ENCODE measurements at regions not wholly inside any gene's neighbourhood (a gene's known extent, or its start where the extent isn't known, plus 50 kb on each side); places are given as distances from the start of the nearest gene placed in this dataset.

DNA sequence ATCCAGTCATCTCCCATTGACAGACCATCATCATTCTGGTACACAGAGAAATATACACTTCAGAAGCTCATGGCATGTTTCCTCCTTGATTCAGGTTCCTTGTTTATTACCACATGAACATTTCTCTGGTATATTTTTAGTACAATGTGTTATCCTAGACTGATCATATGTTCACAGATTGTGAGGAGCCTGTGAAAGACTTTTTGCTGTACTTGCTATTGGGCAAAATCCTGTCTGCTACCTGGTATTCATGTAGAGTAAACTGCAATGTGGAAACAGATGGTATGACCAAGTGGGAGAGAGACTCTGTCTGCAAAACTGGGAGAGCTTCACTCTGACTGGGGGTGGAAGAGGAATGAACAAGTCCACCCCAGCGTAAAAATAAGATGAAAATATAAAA, 657.2 kb downstream of the IRS1 start:
- no peak for DNase-seq

DNA sequence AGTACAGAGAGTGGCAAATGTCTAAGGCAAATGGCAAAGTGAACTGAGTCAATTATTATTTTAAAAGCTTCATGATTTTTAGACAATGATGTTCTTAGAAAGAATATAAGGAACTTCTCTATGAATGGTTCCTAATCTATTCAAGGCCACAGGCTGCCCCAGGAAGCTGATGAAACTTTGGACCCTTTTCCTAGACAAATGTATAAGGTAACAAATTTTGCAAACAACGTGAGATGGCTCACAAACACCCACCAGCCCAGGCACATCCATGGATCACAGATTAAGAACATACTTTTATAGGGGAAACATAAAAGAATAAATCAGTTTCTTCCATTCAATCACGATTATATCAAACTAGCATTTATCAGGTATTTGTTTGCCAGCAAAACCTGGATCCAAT, 659.0 kb downstream of the IRS1 start:
- DNase-seq = no peak

DNA sequence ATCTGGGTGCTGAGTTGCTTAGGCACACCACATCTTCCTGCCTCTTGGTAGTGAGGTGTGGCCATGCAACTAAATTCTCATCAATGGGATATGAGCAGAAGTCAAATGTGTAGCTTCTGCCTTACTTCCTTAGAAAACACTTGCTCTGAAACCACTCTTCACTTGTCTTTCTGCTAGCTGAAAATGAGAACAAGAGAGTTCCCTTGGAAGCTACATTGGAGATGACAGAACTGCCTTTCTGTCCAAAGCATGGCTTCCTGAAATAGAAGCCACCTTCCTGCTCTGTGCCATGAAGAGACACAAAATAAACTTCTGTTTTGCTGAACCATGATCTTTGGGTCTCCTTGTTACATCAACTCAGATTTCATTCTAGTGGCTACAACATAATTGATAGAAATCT, 659.9 kb downstream of the IRS1 start:
- DNase-seq = no peak

DNA sequence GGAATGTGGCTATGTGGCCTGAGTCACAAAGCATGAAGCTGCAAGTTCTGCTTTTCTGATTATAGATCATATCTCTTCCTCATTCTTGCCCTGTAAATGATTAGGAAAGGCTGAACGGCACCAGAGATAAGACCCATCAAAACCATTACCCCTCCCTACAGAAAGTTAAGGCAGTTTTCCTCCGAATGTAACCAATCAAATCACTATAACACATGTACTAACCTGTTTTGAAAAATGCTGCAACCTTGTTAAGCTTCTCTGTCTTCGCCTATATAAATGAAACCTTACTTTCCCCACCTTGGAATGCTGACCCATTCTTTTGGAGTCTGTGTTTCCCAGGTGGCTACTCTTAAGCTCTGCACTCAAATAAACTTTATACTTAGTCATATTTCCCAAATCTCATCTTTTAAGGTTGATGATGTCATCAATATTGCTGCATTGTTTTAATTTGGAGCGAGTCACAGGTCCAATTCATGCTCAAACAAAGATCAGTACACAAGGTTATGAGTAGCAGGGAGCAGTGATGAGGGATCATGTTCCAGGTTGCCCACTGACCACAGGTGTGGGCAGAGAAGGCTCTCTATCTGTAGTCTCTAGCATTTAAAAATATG, 662.3 kb downstream of the IRS1 start:
- peak; percentile 19 for DNase-seq

DNA sequence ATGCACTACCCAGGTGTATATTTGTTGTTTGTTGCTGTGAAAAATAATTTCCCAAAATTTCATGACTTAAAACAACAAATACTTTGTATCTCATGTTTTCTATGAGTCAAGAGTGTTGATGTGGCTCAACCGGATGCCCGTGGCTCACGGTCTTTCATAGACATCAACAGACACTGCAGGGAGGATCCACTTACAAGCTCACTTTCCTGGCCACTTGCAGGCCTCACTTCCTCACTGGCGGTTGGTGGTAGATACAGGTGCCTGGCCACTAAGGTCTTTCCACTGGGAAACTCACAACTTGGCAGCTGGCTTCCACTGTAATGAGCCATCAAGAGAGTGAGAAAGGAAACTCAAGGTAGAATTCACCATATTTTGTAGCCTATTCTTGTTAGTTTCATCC, 662.9 kb downstream of the IRS1 start:
- DNase-seq = no peak

DNA sequence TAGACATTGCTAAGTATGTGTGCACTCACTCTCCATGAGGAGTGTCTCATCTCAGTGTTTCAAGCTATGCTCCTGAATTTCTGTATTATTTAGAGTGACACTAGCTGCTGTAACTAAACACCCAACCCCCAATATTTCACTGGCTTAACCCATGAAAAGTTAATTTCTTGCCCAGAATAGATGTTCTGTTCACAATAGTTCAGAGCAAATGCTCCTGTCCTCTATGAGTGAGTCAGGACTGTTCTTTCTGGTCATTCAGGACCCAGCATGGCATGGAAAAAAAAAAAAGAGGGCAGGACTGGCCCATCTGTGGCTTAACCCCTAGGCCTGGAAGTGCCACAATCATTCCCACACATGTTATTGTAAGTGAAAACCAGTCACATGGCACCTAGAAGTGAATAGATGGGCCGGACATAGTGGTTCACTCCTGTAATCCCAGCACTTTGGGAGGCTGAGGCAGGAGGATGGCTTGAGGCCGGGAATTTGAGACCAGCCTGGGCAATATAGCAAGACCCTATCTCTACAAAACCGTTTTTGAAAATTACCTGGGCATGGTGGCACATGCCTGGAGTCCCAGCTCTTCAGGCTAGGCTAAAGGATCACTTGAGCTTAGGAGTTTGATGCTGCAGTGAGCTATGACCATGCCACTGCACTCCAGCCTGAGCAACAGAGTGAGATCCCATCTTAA, 663.6 kb downstream of the IRS1 start:
- no peak for DNase-seq

DNA sequence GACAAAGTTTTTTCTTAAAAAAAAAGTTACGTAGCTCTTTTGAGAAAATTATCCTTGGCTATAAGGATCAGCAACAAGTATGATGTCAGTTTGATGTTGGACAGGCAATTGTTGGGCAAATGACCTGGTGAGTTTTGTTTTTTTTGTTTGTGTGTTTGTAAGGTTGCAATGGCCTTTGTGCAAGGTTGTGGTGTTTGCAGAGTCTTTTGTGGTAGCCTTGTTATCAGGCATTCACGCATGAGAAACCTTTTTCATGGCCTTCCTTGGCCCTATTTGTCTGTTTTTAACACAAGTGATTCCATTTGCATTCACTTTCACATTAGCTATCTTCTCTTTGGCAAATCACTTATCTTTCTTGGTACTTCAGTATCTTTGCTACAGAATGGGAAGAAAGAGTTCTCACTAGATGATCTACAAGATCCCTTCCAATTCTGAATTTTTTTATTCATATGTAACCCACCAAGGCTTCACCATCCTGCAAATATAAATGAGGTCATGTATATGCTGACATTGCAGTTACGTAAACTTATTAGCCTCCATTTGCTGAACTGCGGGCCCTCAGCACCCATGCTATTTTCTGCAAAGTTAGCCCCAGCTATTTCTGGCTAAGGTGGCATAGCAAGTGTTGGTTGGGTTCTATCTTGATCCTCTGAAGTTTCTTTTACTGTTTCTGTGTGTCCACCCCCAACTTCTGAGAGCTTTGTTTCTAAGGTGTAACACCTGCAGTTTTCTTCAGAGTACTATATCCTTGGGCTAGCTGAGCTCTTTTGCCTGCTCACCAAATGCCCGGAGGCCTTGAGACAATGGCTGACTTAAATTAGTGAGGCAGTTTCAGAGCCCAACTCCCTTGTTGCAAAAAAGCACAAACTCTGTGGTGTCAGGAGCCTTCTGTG, 667.1 kb downstream of the IRS1 start:
- DNase-seq = no peak

DNA sequence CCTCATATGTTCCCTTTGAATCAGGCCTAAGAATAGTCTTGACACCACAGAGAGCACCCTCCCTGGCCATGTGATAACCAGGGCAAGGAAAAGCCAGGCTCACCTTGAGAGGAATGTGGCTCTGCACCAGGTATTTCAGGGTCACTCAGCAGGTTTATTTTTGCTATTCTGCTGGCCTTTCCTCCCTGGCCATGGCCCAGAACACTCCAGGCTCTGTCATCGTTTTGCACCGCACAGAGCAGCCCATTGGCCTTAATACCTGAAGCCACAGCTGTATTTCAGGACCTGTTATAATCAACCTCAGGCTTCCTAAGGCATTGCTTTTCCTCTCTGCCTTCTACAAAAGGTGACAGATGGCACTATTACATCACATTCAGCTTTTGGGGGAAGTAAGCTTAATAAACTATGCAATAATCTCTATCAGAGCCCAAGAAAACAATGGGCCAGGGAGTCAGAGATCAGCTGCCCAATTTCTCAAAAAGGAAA, 668.3 kb downstream of the IRS1 start:
- DNase-seq = no peak

DNA sequence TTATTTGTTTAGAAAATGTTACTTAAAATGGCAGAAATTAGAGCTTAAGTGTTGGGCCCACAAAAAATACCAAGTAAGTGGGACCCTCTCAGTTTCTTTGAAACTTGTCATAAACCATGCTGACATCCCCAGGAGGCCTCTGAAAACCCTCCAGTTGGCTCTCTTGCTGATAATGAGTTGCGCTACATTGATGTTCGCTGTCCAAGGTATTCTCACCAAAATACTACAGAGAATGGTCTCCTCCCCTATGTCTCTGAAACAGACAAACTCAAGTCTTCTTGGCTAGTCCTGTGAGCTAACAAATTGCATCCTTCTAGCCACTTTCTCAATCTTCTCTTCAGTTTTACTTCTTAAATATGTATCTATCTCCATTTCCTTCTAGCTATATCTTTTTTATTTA, 669.4 kb downstream of the IRS1 start:
- DNase-seq = no peak

DNA sequence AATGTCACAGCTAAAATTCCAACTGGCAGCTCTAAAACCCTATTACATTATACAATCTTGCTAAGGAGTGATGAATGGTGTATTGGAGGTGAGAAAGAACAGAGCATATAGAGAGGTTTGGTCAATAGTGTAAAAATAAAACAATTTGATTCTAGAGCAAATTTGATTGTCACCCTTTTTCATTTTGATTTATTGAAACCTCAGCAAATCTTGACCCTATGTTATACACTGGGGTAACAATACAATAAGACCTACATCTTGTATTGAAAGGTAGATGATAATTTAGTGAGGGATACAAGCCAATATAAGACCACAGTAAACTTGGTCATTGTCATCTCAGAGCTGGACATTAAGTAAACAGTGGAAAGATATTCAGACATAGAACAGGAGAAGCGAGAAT, 671.9 kb downstream of the IRS1 start:
- no peak for DNase-seq

DNA sequence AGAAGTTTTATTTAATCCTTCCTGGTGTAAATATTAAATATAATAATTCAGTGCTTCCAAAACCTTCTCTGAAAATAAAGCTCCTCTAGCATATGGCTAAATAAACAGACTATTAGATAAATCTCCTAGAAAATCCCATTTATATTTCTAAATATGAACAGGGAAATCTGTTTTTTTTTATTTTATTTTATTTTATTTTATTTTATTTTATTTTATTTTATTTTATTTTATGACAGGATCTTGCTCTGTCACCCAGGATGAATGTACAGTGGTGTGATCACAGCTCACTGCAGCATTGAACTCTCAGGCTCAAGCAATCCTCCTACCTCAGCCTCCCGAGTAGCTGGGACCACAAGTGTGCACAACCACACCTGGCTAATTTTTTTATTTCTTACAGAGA, 673.5 kb downstream of the IRS1 start:
- no peak for DNase-seq

DNA sequence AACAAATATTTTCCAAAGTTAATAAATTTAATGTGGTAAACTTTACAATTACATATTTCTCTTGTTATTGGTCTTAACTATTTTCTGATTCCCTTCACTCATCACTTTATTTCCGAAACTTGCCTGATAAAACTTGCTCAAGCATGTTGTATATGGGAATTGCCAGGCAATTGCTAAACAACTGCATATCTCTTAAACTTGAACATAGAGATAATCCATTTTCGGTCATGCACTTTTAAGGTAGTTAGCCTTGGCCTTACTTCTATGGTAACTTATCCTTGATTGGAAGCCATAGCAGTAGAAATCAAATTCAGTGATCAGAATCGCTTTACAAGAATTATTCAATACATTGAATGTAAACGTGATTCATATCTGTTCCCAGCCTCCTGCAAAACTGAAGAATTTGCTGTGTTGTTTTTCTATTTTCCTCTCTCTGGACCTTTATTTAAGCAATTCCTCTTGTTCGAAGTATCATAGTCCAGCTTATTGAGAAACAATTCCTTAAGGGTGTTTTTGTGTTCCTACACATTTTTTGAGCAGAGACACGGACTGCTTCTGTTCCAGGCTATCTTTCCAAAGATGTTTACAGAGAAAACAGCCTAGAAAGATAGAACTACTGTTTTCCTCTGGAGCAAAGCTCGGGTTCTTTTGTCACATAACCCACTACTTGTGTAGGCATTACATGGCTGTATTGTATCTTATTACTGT, 674.3 kb downstream of the IRS1 start:
- no peak for DNase-seq

DNA sequence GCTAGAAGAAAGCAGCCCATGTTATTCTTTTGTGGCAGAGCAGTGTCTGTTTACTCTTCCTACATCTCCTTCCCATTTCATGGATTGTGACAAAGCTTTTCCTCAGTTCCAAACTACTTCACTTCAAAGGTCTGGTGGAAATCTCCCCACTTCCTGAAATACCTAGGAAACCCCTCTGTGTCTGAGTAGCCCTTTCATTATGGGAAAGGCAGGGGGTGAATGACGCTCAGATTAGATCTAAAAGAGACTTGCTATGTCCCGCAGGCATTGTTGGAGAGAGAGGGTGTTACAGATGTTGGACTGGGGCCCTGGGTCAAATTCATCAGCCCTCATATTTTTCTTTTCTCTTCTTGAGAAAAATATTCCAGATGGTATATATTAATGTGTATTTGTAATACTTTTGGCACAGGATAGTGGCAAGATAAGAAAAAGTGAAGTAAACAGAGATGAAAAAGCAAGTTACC, 675.0 kb downstream of the IRS1 start:
- DNase-seq = no peak

DNA sequence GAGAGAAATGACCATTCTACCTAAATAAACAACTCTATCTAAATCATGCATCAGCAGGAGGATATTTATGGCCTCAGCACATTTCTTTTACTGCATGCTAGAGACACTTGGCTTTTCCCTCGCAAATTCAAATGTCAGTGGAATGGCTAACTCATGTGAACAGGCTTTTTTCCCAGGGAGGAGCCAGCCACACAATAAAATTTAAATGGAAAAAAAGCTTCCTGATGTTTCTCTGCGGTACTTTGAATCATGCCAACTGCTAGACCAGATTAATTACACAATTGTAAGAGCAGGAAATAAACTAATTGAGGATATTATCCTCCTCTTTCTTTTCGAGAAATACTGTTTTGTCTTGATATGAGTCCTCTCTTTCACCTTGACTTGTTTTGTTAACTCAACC, 676.3 kb downstream of the IRS1 start:
- DNase-seq = no peak

DNA sequence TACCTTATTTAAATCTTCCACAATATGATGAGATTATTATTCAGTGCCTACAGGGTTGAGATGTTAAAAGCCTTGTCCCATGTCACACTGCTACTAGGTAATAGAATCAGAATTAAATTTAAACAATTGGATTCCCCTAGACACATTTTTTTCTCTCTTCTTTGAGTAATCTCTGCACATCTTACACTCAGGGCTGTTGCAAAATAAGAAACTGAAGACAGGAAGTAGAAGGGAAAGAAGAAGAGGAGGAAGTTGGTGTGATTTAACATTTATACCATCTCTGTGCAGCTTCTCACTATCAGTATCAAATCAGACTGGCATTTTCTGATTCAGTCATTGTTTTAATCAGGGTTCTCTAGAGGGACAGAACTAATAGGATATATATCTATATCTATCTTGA, 677.6 kb downstream of the IRS1 start:
- no peak for DNase-seq

DNA sequence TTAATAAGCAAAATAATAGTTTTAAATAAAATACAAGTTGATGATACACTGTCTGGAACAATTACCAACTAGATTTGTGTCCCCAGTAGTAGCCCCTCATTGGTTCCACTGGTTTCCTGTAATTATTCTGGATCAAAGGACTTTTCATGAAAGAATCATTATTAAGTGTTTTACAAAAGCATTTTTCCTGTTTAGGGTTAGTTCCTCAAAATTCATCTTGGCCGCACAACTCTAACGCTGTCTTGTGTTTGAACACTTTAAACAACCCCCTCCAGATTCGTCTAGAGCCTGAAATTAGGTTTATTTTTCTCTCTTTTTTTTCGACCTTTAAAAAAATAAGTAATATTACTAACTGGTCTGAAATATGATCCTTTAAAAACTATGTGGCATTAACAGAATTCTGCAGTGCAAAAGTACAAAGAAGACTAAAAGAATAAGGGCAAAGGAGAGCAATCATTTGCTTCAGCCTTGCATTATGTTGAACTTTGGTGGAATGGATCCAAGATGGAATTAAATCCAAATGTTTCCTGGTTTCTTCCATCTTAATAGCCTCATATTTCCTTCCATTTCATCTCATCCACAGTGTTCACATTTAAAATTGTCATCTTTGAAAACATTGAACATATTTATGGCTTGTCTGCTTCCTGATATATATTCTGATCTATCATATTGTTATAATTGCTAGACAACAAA, 678.4 kb downstream of the IRS1 start:
- DNase-seq = no peak

DNA sequence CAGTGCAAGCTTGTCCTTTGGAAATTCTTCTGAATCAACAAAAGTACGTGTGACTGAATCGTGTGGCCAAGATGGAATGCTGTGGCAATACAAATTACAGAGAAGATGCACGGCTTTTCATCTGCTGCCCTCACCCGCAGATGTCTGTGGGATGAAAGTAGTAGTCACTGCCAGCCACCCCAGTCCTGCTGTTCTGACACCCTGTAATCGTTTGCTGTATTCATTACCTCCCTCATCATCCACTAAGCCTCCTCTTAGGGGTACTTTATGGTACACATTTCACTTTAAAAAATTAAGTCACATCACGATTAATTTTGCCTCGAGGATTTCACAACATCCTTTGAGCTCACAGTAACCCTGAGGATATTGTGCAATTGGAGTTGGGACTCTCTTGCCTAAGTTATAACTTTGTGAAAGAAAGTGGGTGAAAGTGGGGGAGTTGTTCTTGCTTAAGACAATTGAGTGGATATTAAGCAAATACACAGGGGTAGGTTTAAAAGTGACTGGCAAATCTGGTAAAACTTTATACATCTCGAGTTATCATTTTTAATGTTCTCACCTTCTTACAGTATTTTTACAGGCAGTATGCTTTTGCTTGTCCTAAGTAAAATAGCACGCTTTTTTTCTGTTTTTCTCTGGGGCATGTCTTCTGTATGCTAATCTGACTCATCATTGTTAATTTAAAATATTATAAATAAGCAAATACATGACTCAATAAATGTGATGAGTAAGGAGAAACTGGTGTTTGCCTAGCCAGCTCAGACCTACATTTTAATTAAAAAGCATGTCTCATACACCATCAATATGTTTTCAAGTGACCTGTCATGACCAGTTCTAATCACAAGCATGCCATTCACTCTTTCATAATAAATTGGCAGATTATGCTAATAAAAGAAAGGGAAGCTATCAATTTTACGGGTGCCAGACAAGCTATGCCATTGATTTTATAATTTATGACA, 680.9 kb downstream of the IRS1 start:
- no peak for DNase-seq

DNA sequence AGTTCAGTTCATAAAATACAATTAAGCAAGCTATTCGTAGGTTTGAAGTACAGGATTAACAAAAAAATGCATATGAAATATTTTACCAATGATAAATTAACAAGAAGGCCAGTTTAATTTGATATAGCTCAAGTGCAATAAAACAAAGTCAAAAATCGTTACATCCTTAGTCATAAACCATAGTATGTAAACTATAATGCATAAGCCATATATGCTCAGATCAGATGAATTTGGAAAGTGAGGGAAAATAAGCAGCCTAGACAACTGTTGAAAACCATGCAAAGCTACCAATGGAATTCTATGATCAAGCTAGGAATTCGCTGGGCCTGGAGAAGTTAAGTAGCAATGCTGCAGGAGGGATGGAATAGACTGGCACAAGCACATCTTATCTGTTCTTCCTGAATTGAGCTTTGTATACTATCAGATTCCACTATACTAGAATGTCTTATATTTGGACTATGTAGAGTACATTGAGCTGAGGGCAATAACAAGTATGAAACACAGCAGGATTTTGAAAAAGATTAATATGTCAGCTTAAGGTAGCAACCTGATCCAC, 682.0 kb downstream of the IRS1 start:
- no peak for DNase-seq

DNA sequence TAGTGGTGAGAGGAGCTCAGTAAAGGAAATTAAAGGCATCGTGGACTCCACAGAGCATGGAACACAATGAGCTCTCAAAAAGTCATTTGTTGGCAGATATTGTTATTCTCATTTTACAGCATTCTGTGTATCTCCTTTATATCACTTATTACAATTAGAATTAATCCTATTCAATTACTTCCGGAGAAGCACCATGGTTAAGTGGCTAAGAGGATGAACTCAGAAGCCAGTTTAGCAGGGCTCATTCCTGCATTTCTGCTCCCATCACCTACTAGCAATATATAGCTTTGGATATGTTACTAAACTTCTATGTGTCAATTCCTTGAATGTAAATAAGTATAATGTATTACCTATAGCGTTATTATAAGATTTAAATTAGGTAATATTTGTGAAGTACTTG, 683.3 kb downstream of the IRS1 start:
- DNase-seq = no peak

DNA sequence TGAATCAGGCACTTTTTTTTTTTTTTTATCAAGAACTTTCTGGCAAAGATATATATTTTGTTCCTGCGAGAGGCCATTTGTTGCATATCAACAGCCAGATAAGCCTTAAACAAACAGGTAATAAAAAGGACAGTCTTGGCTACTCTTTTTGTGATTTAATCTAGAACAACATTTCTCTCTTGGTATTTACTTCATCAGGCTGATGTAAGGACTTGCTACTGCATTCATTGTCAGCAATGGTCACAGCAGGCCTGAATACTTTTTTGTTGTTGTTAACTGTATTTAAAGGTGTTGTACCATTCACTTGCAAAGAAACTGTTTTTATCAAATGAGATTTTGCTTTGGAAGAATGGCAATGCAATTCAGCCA, 683.8 kb downstream of the IRS1 start:
- DNase-seq = no peak

All from GDM1 (cell line).